NCI-H1694 (cell line): ENCODE measurements at regions not wholly inside any gene's neighbourhood (a gene's known extent, or its start where the extent isn't known, plus 50 kb on each side); places are given as distances from the start of the nearest gene placed in this dataset.

Experiments used
- DNase-seq: peaks from one replicate; lab custom pipeline; 2025; lab: John Stamatoyannopoulos, UW

DNA sequence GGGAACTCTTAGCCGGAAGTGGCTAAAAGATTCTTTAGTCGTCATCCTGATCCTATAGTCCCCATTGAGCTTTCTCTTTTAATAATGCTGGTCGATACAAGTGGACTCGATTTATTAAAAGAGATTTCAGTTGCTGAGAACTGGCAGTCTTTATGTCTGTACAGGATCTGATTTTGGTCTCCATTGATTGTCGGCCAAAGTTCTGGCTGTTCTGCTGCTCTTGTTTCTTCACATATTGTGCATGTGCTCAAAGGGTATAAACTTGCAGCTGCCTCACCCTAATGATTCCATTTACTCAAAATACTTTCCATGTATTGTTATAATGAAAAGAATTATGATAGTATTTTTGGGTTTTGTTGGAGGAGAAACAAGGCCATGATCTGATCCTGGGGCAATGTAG lies 100.7 kb upstream of the CTTNBP2 start:
- DNase-seq, result no peak

DNA sequence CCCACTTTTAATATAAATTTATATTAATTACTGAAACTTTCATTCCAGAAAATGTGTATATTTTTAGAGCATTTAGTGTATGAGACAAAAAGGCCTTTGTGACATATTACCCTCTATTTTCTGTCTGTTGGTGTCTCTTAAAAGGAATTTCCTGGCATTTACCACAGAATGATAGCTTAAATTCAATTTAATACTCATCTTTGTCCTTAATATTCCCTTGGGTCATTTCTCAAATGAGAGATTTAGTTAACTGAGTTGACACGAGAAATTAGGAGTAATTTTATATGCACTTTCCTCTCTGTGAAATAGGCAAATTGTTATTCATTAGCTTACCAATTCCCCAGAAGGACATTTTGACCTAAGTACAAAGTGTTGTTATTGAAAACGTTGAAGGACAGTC lies 101.7 kb upstream of the CTTNBP2 start:
- DNase-seq, result no peak

DNA sequence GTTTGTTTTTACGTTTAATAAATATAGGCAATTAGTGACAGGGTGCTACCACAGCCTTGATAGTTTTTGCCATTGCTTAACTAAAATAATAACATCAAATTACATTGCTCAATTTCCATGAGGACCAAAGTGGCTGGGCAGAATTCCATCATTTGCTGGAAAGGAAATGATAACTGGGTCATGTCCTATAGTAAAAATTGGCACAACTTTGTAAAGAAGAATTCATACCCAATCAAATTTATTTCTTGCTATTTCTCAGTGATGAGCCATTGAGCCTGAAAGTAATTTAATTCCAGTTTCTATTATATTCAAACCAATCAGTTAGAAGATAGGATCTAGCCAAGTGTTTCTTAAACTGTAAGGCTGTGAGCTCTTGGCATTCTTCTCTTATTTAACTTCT lies 102.2 kb upstream of the CTTNBP2 start:
- DNase-seq, result no peak

DNA sequence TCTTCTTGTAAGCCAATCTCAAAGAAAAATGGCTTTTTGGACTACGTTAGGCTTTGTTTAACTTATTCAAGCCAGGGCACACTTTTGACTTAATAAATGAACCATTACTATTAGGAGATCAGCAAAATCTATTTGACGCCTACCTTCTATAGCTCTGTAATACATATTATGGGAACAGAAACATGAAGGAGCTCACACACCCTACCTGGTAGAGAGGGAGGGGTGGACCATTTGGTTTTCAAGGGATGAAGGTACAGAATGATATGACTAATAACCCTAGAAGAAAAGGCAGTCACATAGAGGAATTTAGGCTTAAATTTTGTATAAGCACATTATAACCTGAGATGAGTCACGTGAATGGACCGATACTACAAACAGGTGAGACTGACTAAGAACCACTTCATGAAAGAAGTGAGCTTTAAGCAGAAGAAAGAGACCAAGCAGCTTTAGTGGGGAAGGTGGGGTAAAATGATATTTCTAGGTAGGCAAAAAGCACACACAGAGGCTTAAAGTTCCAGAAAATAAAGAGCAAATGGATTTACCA lies 106.8 kb upstream of the CTTNBP2 start:
- no peak for DNase-seq

DNA sequence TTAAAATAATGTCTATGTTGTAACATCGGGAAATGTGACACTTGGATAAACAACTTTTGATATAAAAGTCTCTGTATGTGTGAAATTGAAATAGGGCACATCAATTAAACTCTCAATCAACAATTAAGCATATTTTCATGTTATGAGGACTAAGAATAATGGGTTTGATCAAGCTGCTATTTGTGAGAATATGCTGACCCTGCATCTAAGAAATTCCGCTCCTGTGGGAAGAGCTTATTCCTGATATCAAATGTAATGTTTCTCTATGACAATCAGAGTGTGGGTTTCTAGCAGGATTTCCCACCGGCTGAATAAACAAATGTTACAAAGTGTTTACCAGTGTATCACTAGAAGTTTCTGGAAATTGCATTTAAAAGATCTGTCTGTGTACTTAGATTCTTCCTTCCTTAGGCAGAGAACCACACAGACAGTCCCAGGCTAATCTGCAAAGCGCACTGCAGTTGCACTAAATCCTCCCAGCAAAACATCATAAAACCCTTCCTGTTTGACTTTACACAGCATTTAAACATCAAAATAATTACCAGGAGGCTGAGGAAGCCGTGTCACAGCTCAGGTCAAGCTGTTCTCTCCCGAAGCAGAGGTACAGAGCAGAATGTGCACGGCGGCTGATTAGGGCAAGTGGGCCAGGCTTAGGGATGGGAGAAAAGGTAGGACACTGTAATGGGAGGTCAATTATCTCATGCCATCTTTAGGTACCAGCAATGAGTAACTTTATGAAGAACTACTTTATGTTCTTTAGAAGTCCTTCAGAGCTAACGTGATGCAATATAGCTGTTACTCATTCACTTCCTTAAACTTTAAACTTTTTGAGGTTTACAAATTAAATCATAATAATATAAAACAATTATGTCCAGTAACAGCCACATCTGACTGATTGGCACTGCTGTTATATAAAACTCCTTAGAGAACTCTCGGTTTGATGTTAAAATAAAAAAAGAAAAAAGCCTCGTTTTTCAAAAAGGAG lies 109.1 kb upstream of the CTTNBP2 start:
- DNase-seq, result no peak

DNA sequence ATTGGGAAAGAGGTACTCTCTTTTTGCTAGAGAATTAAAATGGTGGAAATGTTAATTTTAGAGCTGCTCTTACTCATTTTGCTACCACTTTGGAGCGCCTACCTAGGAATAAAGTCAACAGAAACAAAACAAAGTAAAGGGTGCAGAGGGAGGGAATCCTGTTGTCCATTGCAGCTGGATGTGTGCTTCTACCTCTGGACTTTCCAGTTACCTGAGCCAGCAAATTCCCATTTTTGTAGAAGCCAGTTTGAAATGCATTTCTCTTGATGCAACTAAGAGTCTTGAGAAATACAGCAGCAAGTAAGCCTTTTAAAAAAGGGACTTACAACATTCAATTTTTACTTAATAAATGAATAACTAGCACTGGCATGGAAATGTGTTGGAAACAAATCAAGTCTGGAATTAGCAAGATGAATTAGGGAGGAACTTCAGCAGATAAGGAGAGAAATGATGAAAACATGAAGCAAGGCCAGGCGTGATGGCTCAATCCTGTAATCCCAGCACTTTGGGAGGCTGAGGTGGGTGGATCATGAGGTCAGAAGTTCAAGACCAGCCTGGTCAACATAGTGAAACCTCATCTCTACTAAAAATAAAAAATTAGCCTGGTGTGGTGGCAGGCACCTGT lies 113.5 kb upstream of the CTTNBP2 start:
- no peak for DNase-seq

DNA sequence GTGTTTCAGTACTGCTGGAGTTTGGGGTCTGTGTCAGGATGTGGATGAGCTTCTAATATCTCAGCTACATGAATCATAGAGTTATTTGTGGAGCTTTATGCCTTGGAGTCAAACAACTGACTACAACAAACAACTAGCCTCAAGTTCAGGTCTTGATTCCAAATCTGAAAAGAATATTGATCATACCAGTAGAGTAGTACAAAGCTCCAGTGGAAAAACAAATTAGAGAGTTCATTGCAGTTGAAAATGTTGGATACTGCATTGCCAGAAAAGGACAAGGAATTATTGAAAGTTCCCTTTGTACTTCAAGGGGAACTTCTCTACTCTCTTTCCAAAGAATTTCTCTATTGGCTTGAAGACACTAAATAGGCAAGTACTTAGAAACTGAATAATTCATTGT lies 117.6 kb upstream of the CTTNBP2 start:
- no peak for DNase-seq

DNA sequence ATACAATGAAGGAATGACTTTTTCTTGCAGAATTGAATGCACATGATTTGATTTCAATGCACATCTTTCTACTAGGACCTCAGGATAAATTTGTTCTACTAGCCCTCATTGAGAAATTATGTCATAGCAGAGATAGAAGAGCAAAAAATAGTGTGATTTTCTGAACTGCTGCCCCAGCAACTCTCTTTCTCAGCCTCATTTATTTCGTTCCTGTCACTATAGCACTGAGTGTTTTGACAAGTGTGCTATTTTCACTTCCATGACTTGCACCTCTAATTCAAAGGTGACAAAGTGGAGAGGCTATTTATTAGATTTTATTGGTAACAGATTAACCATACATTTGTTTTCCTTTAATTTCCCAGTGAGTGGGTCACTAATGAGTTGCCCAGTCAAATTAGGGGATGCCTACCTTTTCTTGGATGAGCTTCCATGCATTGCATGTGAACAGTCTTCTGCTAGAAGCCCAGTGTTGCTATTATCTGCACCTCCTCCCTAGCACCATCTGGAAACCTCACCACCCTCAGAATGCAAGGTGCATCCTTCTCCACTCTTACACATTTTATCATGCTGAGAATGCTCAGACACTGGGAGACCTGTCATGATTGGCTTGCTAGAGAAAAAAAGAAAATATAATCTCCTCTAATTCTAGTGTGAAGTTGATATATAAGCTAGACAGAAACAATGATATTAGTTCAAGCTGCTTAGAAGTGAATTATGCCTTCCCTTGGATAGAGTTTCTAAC lies 119.6 kb upstream of the CTTNBP2 start:
- DNase-seq, result no peak

DNA sequence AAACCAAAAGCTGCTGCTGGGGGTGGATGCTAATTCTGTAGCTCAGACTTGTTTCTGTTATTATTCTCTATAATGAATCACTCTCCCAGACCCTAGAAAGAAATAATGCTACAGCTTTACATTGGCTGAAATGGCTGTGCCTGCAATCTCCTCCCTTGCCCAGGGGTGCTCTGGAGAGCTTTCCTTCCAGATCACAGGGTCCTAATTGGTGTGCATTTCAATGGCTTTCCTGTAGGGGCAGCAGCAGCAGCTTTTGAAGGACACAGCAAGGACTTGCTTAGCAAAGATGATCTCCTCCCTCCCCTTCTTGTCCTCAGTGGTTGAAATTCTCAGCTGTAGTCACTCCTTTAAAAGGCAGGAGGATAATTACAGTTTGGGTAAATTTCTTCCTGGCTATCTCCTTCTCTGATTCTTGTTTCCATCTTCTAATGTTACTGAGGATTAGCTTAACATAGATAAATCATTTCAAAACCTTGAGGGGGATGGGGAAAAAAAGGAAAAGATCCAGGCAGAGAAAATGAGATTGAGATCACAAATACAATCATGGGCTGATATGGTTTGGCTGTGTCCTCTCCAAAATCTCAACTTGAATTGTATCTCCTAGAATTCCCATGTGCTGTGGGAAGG lies 120.2 kb upstream of the CTTNBP2 start:
- DNase-seq, result peak; percentile 72

DNA sequence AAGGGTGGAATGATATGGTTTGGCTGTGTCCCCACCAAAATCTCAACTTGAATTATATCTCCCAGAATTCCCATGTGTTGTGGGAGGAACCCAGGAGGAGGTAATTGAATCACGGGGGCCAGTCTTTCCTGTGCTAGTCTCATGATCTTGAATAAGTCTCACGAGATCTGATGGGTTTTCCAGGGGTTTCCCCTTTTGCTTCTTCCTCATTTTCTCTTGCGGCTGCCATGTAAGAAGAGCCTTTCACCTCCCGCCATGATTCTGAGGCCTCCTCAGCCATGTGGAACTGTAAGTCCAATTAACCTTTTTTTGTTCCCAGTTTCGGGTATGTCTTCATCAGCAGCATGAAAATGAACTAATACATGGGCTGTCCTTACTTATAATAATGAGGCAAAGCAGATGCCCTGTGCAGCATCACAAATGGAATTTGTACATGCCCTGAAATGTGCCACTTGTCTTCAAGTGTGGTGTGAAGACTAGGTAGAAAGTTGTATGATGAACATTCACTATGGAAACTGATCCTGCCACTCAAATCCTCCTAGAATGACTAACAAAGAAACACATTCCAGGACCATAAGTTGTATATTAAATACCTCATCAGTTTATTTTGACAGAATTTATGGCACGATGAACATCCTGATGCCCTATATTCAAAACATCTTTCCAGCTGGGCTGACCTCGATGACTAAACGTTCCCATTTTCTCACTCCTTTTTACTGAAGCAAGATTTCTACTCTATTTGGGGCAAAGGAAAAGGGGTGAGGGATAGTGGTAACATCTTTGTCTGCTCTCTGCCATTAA lies 122.8 kb upstream of the CTTNBP2 start:
- no peak for DNase-seq

DNA sequence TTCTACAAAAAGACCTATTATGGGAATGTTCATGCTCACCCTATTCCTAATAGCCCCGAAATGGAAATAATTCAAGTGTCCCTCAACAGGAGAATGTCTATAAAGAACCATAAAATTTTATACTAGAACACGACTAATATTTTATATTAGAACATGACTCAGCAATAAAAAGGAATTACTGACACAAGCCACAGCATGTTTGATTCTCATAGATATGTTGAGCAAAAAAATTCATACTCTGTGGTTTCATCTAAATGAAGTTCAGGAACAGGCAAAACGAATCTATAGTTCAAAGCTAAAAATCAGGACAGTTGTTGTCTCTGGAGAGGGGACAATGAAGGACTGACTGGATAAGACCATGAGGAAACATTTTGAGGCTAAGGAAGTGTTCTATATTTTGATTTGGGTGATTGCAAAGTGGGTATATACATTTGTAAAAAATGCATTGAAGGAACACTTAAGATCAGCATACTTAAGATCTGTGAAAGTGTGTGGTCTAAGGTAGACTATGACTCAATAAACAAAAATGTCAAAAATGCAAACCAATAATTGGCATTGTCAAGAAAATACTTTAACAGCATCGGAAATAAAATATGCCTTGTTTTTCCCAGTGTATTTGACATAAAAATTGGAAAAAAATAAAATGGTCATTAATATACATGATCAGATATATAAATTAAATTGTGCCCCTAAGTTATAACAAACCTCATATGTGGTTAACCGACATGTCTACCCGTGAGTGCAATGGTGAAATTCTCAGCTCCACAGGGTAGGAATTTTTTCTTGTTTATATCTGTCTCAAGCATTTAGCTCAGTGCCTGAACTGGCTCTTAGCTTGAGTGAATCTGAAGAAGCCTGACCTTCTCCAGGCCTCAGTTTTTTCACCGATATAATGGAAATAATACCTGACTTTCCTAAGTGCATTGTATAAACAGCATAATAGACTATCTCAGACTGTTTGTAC lies 124.9 kb upstream of the CTTNBP2 start:
- no peak for DNase-seq

DNA sequence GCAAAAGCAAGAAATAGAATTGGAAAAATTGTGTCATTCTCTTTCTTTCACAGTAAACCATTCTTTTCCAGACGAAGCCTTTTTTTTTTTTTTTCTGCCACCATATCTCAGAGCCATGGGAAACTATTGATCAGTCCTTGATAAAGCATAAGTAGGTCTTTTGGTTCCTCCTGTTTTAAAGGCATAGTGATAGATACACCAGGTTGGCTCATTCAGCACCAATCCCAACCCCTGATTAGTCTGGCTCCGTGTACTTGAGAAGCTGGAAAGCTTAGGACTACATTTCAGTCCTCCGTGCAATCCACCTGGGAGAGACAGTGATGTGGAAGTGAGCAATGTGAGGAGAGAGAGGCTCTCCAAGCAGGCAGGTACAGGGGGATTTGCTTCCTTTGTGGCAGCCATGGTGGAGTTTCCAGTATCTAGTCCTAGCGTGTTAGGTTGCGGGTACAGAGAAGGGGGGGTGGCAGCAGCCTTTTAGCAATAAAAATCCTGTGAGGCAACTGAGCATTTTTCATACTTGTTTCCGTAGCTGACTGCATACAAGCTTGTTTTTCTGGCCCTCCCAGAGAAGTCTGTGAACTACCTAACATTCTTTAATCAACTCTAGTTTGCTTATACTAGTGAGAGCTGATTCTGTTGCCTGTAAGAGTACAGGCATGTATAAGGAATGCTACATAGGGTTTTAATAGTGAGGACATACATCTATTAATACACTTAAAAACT lies 127.4 kb upstream of the CTTNBP2 start:
- DNase-seq, result no peak

DNA sequence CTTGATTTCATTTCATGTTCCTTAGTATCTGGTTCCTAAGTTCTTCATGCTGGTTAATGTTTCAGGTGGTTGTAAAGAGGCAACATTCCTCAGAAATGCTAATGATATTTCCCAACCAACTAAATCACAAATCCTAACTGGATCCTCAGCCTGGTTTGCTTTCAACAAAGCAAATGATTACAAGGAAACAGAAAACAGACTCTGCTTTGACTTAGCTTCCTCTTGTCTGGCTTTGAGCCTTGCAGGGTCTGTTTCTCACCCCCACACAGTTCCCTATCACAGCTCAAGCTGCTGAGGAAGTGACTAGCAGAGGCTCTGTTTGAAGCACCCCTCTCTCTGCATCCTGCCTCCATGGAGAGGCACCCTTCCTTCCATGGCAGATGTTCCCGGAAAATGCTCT lies 130.2 kb upstream of the CTTNBP2 start:
- no peak for DNase-seq

DNA sequence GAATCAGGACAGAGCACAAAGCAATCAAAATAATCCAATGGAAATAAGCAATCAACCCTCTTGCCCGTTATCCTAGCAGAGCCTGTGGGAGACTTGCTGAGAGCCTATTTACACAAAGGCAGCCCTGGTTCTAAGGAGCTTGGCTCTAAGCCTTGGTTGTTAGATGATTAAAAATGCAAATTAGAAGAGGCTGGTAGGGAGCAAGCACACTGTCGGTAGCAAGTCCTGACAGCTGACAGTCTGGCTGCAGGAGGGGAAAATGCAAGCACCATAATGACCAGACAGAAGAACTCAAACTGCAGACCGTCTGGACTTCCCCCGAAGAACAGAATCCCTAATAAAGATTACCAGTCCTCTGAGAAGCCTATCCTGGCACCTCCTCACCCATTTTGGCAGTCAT lies 131.8 kb upstream of the CTTNBP2 start:
- DNase-seq, result no peak

DNA sequence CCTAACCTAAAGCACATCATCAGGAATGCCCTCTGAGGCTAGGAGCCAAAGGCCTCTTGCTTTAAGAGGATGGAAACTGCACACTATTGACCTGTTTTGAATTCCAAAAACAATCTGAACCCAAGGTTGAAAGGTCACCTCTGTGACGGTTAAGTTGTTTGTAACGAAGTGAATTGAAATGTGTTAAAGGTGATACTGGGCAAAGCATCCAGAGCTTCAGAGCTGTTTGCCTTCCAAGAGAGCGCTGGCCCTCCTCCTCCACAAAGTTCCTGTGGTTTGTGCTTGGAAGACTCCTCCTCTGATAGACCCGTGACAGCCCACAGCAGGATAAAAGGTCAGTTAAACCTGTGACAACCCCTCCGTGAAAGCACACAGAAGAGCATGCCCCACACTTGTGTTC lies 133.7 kb upstream of the CTTNBP2 start:
- no peak for DNase-seq

DNA sequence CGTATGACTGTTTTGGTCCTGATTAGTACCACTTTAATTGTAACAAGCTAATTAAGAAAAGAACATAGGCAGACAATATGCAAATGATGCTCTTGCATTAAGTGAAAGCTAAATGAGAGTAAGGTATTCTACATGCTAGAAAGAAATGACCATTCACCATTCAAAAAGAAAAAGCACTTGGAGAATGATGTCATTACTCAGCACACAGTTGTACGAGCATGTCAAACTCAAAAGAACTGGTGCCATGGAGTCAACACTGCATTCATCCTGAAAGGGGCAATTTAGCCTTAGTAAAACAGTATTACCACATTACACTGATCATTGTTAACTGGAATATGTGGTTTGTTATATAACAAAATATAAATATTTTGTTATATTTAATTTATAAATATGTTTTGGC lies 136.2 kb upstream of the CTTNBP2 start:
- no peak for DNase-seq

DNA sequence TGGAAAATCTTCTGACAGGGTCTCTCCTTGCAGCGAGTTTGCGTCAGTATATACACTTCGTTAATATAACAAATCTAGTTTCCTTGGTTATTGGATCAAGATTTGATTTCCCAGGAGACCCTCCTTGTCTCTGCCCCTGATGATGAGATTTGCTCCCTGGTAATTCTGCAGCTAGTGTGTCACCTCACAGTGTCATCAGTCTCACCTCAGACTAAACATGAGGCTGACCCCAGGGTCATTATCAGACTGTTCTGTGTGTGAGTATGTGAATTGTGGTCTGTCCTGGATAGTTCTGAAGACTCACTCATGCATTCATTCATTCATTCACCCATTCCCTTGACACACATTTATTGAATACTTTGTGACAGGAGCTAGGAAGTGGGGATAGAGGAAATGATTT lies 138.4 kb upstream of the CTTNBP2 start:
- DNase-seq, result no peak

DNA sequence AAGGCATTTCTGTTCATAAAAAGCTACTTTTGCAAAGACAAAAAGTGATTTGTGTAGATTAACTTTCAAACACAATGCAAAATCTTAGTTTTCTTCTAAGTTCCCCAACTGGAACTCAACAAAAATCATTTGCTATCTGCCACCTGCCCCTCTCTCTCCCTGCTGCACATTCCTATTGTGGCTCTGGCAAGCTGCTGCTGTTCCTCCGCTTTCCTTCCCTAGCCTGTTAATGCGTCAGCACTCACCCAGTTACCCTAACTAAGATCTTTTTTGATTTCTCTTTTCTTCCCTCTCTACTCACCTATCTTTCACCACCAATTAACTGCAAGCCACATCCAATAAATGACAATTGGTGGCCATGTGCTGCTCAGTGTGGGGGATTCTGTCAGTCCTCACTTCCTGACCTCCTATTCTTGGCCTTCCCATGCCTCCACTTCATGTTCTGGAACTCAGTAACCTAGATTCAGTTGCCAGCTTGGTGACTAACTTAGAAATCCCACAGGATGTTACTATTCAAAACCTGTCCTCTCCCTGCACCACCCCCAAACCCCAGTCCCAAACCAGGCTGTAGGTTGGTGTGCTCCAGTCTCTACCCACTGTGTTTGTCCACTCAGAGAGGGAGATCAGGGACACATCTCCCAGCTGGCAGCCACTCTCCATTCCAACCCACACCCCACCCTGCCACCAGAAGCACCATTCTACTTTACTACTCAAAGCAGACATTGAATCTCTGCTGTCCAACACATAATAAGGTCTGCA lies 140.2 kb upstream of the CTTNBP2 start:
- no peak for DNase-seq

DNA sequence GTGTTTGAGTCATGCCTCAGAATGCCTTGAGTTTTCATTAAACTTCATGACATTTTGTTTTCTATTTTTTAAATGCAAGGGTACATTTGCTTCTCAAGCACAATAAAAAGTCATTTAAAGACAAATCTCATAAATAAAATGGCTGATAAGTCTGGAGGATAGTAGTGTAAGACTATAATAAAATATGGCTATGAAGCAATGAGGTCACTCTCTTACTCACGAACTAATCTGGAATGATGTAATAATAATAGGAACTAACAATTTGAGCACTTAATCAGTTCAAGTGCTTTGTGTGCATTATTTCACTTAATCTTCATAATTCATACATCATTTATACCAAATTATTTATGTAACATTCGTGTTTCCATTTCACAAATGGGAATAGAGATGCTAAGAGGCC lies 149.3 kb upstream of the CTTNBP2 start:
- DNase-seq, result no peak
